NB4 (cell line): ENCODE measurements at regions not wholly inside any gene's neighbourhood (a gene's known extent, or its start where the extent isn't known, plus 50 kb on each side); places are given as distances from the start of the nearest gene placed in this dataset.

ENCODE experiments used
- POLR2A ChIP-seq: IDR thresholded peaks from 2 replicates; pipeline ENCODE4 v1.6.1; 2011; ENCODE audit warnings: mild to moderate bottlenecking; ENCODE audit not compliant: insufficient read length; ENCODE audit errors: extremely low read depth
- TF ChIP-seq, protein P1 (sequence below): IDR thresholded peaks from one replicate; pipeline ENCODE4 v1.5.1; 2012; ENCODE audit warnings: low read depth, low read length

GRCh38 chr20:11304795-11305194, 612.9 kb upstream of the BTBD3 start:
- TF ChIP-seq POLR2A: no peak
- TF ChIP-seq, protein P1, sequence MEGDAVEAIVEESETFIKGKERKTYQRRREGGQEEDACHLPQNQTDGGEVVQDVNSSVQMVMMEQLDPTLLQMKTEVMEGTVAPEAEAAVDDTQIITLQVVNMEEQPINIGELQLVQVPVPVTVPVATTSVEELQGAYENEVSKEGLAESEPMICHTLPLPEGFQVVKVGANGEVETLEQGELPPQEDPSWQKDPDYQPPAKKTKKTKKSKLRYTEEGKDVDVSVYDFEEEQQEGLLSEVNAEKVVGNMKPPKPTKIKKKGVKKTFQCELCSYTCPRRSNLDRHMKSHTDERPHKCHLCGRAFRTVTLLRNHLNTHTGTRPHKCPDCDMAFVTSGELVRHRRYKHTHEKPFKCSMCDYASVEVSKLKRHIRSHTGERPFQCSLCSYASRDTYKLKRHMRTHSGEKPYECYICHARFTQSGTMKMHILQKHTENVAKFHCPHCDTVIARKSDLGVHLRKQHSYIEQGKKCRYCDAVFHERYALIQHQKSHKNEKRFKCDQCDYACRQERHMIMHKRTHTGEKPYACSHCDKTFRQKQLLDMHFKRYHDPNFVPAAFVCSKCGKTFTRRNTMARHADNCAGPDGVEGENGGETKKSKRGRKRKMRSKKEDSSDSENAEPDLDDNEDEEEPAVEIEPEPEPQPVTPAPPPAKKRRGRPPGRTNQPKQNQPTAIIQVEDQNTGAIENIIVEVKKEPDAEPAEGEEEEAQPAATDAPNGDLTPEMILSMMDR: no peak
